Suppressor macrophage (primary cell): ENCODE measurements at regions not wholly inside any gene's neighbourhood (a gene's known extent, or its start where the extent isn't known, plus 50 kb on each side); places are given as distances from the start of the nearest gene placed in this dataset.
A peak's percentile ranks its signal among the peaks of the same experiment; 100 is the strongest.

Source experiments
- DNase-seq, 4 experiments: peaks; one replicate each; pipeline ENCODE4 v3.0.0-alpha.2; 2020 to 2022

DNA sequence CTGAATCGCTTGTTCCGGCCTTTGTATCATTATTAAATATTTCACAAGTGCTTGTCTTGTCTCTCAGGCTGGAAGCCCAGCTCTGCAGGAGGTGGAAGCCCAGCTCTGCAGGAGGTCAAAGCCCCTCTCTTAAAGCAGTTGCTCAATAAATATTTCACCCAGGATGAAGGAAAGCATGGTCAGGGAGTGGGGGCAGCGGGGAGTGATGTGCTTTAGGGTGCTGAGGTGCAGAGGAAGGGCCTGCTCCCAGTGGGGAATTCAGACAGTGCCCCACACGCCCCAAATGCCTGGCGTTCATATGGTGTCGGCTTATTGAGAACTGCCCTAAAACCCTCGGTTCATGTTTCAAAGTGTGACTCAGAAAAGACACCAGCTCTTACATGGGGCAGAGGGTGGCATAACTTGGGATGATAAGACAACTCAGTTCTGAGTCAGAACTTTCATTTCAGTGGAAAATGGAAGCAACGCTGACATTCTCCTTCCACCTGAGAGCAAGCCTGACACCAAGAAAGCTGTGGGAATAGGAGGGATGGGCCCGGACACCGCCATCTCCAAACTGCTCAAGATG is 114.3 kb upstream of the DAP start:
- peak in 1 of 4 experiments; percentile 19 for DNase-seq

DNA sequence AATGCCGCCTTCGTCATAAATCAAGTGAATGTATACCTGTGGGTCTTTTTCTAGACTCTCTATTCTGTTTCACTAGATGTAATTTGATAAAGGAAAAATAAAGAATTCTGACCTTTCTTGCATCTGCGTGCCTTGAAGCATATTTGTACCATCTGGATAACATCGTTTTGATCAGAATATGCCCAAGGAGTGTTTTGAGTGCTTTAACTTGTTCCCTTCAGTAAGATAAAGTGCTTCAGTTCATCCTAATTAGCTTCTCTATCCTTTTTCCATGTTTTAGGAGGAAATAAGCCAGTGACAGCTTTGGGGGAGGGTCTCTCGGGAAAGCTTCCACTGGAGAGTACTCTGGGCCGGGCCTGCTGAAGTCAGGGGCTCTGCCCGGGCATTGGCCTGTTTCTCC is 113.5 kb upstream of the DAP start:
- DNase-seq: no peak

DNA sequence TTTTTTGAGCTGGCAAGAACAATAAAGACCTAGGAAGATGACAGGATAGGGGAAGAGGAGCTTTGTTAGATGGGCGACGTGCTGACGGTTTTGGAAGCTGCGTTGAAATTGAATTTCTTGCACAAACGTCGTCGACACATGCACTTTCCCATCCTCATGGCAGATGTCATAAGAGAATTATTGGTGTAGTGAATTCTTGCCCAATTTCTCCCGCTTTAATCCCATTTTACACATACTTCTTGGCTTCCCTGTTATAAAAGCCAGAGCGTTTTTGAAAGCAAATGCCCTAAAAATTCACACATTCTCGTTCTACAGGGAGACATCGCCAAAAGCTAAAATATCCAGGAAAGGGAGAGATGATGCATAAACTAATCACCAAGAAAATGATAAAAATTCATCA is 109.8 kb upstream of the DAP start:
- DNase-seq: no peak

DNA sequence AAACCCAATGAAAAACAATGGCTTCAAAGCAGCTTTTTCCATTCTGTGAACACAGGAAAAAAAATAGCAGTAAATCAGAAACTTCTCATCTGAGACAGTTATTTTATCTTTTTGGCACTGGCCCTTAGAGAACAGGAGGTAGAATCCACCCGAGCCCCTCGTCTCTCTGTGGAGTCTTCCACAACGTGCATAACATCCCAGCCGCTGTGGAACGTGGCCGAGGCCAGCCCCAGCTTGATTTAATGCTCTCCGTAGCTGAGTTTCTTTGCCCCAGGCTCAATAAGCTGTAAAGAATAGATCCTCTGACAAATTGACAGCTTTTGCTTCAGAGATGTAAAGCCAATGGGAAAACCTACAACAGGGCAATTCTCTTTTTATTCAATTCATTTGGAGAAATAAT is 107.9 kb upstream of the DAP start:
- no peak for DNase-seq

DNA sequence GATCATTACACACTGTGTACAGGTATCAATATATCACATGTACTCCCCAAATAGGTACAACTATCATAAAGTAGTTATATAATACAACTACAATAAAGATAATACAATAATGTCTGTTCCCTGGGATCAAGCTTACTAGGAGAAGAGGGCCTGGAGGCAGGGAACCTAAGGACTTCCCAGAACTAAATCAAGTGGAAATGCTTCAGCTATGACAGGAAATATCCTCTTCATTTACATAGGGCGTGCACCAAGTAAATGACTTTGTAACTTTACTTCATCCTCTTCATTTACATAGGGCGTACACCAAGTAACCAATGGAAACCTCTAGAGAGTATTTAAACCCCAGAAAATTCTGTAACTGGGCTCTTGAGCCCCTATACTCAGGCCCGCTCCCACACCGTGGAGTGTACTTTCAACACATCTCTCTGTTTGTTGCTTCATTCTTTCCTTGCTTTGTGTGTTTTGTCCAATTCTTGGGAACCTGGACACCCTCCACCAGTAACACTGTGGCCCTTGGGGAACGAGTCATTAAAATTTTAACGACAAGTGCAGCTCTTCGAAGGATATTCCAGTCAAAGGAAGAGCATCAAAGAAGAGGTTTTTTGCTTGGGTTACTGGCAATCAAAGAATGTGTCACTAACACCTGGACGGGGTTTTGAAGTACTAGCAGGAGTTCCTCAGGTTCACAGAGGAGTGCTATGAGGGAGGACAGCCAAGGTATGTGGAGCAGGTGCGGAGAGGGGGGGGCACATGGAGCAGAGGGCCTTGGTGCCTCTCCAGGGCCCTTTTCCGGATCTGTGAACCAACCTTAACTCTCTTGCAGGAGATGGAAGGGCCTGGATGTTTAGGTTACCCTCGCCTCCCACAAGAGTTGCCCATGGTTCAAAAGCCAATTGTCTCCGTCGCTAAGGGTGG is 106.6 kb upstream of the DAP start:
- DNase-seq: no peak

DNA sequence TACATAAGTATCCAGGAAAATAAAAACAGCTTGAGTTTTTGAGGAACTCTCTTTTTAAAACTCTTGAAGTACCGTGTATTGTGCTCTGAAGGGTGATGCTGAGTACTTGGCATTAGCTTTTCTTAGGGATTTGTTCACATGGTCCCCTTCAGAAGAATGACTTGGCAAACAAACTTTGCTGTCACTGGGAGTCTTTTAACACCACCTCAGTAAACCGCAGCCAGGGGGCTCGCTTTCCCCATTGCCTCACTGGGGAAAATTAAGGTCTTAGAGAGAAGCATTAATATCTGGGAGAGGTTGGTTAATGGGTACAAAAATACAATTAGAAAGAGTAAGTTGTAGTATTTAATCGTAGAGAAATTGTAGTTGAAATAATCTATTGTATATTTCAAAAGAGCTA is 105.9 kb upstream of the DAP start:
- no peak for DNase-seq

DNA sequence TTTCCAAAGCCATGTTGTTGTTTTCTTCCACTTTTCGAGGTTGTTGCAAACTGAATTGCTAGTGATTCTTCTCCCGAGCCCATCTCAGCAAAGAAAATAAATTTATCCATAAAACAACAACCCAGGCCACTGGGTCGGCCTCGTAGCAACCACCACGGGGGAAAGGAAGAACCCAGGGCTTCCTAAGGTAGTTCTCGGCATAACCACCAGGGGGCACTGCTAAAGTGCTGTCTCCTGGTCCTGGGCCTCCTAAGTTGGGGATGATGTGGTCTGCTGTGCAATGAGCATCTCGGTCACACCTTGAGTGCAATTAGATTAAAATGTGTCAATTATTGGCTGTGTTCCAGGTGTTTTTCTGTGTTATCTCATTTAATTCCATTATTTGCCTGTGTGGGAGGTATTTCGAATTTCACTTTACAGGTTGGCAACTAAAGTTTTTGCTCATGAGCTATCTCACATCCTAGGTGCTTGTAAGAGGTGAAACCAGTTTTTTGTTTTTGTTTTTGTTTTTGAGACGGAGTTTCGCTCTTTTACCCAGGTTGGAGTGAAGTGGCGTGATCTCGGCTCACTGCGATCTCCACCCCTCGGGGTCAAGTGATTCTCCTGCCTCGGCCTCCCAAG is 102.8 kb upstream of the DAP start:
- DNase-seq: peak; percentile 73 to 82 (median 80)

DNA sequence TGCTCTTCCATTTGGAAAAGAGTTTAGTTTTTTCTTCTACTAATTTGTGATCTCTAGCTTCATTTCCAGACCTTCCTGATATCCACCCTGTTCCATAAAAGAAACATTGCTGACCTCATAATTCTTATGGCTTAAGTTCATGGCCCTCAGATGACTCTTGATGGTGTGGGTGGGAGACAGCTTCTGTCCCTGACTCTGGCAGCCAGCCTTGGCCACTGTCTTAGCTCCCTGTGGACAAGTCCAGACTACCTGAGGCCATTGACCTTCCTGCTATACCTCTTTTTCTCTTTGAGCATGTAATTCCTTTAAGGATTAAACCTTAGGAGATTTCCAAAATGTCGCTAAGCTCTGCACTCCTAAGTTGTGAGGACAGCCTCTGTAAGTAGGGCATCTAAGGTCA is 101.1 kb upstream of the DAP start:
- peak; percentile 33 to 69 (median 58) for DNase-seq

DNA sequence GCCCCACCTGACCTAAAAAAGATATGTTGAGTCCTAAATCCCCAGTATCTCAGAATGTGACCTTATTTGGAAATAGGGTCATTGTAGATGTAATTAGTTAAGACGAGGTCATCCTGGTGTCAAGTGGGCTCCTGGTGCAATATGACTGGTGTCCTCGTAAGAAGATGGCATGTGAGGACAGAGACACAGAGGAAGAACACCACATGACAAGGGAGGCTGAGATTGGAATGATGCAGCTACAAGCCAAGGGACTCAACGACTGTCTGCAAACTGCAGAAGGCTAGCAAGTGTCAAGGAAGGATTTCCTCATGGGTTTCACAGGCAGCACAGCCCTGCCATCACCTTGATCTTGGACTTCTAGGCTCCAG is 100.4 kb upstream of the DAP start:
- DNase-seq: peak; percentile 33 to 72 (median 48)

DNA sequence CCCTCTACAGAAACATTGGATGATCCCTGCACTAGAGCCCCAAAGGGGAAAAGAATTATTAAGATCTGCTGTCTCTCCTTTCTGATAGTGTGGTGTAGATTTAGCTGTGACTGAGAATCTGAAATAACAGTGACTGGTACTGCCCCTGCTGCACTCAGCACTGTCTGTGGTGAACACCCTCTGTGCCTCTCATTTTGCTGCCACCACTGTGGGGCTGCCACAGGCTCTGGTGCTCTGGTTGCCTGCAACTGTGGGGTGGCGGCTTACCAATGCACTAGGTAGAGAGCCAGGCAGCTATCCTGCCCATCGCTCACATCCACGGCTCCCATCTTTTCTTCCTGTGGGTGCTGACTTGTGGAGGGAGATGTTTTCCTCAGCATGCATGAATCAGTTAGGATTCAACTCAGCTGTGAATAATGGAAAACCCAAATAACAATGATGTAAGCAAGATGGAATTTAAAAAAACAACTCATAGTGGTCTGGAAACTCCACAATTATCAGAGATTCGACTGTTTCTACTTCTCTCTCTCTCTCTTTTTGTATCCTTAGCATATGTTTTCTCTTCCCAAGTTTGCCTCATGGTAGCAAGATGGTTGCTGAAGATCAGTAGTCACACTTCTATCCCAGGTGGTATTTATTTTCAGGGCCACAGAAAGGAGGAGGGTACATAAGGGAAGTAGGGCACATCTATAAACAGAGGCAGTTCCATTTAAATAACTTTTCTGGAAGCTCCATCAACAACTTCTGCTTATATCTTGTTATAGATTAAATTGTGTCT is 99.8 kb upstream of the DAP start:
- DNase-seq: no peak

DNA sequence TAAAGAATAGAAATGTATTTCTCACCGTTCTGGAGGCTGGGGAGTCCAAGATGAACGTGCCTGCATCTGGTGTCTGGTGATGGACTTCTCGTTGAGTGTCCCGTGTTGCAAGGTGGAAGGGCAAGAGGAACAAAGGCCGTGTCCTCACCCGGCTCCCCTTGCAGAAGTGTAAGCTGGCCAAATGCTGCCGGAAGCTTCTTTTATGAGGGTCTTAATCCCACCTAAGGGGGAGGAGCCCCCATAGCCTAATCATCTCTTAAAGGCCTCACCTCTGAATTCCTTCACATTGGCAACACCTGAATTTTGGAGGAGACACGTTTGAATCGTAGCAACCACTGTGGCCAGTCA is 99.1 kb upstream of the DAP start:
- no peak for DNase-seq

DNA sequence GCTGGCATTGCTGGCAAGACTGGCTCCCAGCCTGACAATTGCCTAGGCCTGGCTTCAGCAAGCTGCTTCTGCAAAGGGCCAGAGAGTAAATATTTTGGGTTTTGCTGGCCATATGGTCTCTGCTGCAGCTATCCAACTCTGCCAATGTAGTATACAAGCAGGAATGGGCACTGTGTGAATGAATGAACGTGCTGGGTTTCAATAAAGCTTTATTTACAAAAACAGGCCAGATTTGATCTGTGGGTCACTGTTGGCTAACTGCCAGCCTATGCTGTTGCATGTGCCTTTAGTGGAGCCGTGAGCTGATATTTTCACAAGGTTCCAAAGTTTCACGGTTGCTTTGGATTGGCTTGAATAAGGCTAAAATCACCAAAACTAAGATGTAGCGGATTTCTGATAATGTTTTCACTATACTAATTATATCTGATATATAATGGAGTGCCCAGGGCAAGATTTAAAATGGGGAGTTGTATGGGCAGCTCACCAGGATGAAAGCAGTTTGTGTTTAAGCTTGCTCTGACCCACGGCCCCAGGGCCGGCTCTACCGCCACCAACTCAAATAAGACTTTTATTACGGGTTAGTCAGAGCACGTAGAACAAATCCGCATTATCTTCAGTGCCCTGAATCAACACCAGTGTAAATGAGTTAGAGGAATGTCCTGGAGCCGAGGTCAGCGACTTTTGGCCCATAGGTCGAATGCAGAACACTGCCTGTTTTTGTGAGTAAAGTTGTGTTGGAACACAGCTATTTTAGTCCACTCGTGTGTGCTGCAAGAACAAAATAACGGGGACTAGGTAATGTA is 98.6 kb upstream of the DAP start:
- DNase-seq: no peak

DNA sequence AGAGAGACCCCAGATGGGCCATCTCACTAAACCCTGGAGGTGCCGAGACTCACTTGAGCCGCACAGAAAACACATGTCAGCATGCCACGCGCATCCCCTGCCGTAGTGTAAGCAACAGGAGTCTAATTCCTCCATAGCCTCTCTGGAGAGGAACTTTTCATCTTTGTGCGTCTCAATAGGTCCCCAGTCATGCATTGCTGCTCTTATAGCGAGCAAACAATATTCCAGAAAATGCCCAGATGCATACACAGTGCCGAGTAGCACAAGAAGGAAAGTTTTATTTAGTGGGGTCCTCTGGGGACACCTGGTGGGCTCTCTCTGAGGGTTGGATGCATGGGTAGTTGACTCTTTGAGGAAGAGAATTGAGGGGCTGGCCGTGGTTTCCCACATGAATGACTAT is 97.9 kb upstream of the DAP start:
- DNase-seq: no peak

DNA sequence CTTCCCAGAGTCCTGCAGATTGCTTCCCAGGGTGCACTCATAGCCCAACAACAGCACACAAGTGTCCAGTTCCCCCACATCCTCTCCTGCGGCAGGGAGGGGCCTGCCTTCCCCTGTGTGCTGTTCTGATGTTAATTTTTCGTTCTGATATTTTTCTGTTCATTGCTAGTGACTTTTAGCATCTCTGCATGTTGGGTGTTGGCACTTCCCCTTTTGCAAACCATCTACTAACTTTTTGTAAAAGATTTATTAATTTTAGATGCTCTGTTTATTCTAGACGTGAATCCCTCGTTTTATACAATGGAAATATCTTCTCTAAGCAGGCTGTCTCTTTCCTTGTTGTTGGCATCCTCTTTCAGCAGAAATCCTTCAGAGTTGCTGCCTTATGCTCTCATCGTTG is 97.3 kb upstream of the DAP start:
- no peak for DNase-seq

DNA sequence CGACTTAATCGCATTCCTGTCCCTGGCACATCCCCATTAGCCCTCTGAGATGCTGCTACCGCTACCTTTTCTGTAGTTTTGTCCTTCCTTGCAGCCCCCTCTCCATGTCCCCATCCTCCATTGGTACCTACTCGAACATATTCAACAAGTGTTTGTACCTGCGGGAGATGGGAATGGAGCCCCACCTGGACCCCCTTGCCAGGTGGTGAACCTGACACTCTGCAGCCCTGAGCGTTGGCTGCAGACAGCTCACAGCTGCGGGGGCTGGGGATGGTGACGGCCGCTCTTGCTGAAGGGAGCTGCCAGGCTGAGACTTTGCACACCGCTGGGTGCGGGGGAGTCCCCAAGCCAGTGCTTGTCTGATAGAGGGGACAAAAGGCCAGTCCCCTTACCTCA is 96.3 kb upstream of the DAP start:
- no peak for DNase-seq

DNA sequence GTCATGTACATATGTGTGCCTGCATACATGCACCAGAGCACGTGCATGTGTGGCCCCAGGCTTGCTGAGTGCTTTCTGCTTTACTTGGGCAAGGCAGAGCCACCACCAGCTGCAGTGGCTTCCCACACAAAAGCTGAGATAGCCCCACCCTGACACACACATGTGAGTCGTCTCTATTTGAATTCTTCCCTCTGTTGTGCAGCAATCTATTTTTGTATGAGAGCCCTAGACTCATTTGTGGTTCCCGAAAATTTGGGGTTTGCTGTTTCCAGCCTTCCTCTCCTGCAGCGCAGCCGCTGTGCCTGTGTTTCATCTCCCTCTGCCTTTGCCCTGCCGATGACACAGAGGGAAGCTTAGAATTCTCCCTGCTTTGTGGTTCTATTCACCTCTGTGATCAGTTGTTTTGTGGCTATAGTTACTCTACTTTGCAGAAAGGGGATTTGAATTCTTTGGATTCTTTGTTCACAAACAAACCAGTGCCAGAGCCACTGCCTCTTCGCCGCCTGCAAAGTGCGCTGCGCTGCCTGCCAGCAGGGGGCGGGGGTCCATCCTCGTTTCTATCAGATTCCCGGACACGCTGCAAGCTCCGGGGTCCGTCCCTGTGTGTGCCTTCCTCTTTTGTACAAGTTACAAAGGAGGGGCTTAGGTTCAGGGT is 95.8 kb upstream of the DAP start:
- DNase-seq: peak; percentile 48 to 78 (median 60)

DNA sequence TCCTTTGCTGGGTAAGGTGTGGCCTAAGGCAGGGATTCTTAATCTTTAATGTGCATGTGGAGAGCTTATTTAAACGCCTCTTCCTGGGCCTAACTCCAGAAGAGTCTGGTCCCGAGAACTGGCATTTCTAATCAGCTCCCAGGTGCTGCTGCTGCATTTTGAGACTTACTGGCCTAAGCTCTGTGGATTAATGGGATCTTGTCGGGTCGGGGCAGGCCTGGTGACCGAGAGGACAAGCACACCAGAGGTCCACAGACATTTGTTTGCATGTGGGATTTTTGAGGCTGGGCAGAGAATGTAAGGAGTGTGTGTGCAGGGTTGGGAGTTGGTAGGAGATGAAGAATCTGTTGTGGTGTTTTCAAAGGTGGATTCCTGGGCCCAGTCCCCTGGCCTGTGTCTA is 95.0 kb upstream of the DAP start:
- no peak for DNase-seq

DNA sequence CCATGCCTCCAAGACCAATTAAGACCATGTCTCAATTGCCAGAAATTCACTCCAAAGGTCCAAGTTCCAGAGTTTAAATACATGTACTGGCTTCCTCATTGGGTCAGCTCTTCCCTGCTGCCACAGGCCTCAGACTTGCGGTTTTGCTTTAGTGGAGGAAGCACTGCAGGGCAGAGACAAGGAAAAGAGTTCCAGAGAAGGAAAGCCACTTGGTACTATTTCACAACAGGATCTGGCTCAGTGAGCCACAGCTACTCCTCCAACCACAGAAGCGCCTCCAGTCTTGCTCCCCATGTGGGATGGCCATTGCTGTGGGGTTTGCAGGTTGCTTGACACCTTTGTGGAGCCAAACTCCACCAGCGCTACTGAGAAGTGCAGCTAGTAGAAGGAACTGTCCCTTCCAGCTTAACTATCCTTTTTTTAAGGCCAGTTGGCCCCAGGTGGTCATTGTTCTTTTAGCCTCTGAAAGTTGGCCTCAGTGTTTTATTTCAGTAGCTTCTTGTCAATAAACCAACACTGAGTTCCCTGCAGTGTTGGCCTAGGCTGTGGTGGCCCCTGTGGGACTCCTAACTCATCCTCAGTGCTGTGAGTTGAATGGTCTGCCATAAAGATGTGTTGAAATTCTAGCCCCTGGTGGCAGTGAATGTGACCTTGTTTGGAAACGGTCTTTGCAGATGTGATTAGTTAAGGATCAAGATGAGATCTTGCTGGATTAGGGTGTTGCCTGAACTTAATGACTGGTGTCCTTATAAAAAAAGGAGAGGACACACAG is 93.7 kb upstream of the DAP start:
- peak; percentile 74 to 91 (median 87) for DNase-seq

DNA sequence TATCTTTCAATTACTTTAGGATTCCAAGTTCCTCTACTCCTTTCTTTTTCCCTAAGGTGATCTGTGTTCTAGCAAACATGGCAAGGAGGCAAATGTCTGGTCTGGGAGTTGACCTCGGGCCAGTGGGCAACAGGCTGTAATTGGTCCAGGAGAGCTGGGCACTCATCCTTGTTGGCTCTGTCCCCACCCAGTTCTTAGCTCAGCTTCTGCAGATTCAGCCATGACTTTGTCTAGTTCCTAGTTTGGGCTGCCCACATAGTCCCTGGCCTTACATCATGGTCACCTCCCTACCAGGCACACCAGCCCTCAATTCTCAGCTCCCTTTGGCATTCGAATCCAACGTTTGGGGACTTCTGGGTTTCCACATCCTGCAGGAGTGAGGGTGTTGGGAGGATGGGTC is 92.1 kb upstream of the DAP start:
- DNase-seq: peak; percentile 41 to 66 (median 60)

DNA sequence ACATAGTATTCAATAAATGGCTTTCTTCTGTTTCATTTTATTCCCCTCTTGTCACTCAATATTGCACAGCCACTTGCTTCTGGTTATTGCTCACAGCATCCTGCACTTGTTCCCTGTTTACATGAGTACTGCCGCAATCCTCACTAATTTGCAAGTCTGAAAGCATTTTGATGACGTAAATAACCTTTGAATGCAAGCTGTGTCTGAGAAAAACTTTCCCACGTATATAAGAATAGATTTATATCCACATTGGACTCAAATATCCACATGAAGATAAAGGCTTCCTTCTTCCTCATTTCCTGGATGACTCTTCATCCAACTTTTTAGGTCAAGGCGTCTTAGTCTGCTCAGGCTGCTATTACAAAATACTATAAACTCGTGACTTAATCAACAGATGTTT is 88.2 kb upstream of the DAP start:
- DNase-seq: peak in 2 of 4 experiments; percentile 37 to 61

DNA sequence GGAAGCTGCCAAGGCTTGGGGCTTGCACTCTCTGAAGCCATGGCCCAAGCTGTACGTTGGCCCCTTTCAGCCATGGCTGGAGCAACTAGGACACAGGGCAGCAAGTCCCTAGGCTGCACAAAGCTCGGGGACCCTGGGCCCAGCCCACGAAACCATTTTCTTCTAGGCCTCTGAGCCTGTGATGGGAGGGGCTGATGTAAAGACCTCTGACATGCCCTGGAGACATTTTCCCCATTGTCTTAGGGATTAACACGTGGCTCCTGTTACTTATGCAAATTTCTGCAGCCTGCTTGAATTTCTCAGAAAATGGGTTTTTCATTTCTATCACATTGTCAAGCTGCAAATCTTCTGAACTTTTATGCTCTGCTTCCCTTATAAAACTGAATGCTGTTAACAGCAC is 83.0 kb upstream of the DAP start:
- DNase-seq: no peak
